RWPE2 (cell line): ENCODE measurements at regions not wholly inside any gene's neighbourhood (a gene's known extent, or its start where the extent isn't known, plus 50 kb on each side); places are given as distances from the start of the nearest gene placed in this dataset.
"Not testable (repeated sequence)": the region's sequence is repeated elsewhere in the genome, so short reads cannot be mapped to it uniquely, and the experiment has no call there.

Experiments used
- ATAC-seq: fragments of 200-7000 bp; cut with Tn5 transposase; 3 replicates; pipeline ENCODE4 v1.9.1; 2021; ENCODE audit warnings: low read depth
- DNase-seq: peaks from one replicate; pipeline ENCODE4 v3.0.0-alpha.2; 2020; ENCODE audit warnings: low spot score
- H3K27ac ChIP-seq: fragments of 450-650 bp; 2 replicates; pipeline ENCODE4 v1.5.1; 2017; ENCODE audit warnings: mild to moderate bottlenecking; ENCODE audit not compliant: poor library complexity, severe bottlenecking
- H3K27me3 ChIP-seq: fragments of 250-450 bp; sonication (Bioruptor Pico); 2 replicates; pipeline ENCODE4 v1.5.1; 2021; ENCODE audit warnings: mild to moderate bottlenecking, moderate library complexity; ENCODE audit not compliant: insufficient read depth, poor library complexity, severe bottlenecking
- H3K36me3 ChIP-seq: fragments of 250-450 bp; sonication (Bioruptor Pico); 2 replicates; pipeline ENCODE4 v1.5.1; 2020; ENCODE audit warnings: low read depth, mild to moderate bottlenecking, moderate library complexity
- H3K4me1 ChIP-seq: fragments of 250-450 bp; sonication (Bioruptor Pico); 2 replicates; pipeline ENCODE4 v1.5.1; 2021; ENCODE audit warnings: mild to moderate bottlenecking, moderate library complexity; ENCODE audit not compliant: insufficient read depth, poor library complexity, severe bottlenecking
- H3K4me3 ChIP-seq: fragments of 250-450 bp; sonication (Bioruptor Pico); 2 replicates; pipeline ENCODE4 v1.5.1; 2021; ENCODE audit warnings: mild to moderate bottlenecking, moderate library complexity; ENCODE audit not compliant: severe bottlenecking
- H3K9me3 ChIP-seq: fragments of 250-450 bp; sonication (Bioruptor Pico); 2 replicates; pipeline ENCODE4 v1.5.1; 2021; ENCODE audit warnings: mild to moderate bottlenecking, moderate library complexity; ENCODE audit not compliant: severe bottlenecking
- CTCF ChIP-seq: fragments of 450-650 bp; IDR thresholded peaks from one replicate; pipeline ENCODE4 v1.5.1; 2017; ENCODE audit warnings: mild to moderate bottlenecking, moderate library complexity; ENCODE audit not compliant: poor library complexity, severe bottlenecking

GRCh38 chr14:43522191-43522590, 984.9 kb downstream of the FSCB start:
- no peaks in the 10 kb centered on the region for H3K36me3 ChIP-seq
- H3K4me3 ChIP-seq = no peak overlapping the region
- H3K27ac ChIP-seq = no peak overlapping the region
- H3K27me3 ChIP-seq = peaks cover 15% of the 10 kb centered on the region
- DNase-seq = no peak
- no peak for TF ChIP-seq CTCF
- H3K4me1 ChIP-seq = no peaks in the 10 kb centered on the region
- no peak for ATAC-seq
- H3K9me3 ChIP-seq = no peaks in the 10 kb centered on the region

- Histone ChIP-seq H3K4me1 (no peaks in the 10 kb centered on the region), H3K36me3 (no peaks in the 10 kb centered on the region), H3K27ac (no peak overlapping the region), H3K4me3 (no peak overlapping the region), H3K9me3 (no peaks in the 10 kb centered on the region), H3K27me3 (peaks cover 5% of the 10 kb centered on the region)
- DNase-seq (no peak), ATAC-seq (no peak)
- peak; percentile 41 for TF ChIP-seq CTCF
These were observed 1003.6 kb downstream of the FSCB start for GRCh38 chr14:43503508-43503907.

- not testable (repeated sequence) for H3K4me1 ChIP-seq, H3K4me3 ChIP-seq, H3K9me3 ChIP-seq, H3K27me3 ChIP-seq, ATAC-seq, H3K27ac ChIP-seq, DNase-seq, H3K36me3 ChIP-seq
These were observed 1014.7 kb downstream of the FSCB start for GRCh38 chr14:43492359-43492758.

GRCh38 chr14:43483415-43483814, 1023.7 kb downstream of the FSCB start:
- ATAC-seq = no peak
- Histone ChIP-seq H3K4me1 (no peaks in the 10 kb centered on the region), H3K9me3 (no peaks in the 10 kb centered on the region), H3K36me3 (no peaks in the 10 kb centered on the region), H3K27ac (no peak overlapping the region), H3K27me3 (peaks cover 6% of the 10 kb centered on the region), H3K4me3 (no peak overlapping the region)
- DNase-seq = no peak
- TF ChIP-seq CTCF = no peak

- Histone ChIP-seq H3K4me1 (no peaks in the 10 kb centered on the region), H3K27ac (no peak overlapping the region), H3K36me3 (no peaks in the 10 kb centered on the region), H3K4me3 (no peak overlapping the region), H3K27me3 (peaks cover 6% of the 10 kb centered on the region), H3K9me3 (no peaks in the 10 kb centered on the region)
- ATAC-seq = no peak
- DNase-seq = no peak
- no peak for TF ChIP-seq CTCF
These were observed 1025.2 kb downstream of the FSCB start for GRCh38 chr14:43481864-43482263.
